Ovary (tissue), 7 donors: ENCODE measurements at regions not wholly inside any gene's neighbourhood (a gene's known extent, or its start where the extent isn't known, plus 50 kb on each side); places are given as distances from the start of the nearest gene placed in this dataset.

Experiments
- DNase-seq, 5 donors: peaks; one replicate each; pipeline ENCODE4 v3.0.0-alpha.2; 2019 to 2020
- H3K27ac ChIP-seq, 2 donors: fragments of 200-600 bp; one replicate each; pipeline versions ENCODE4 v1.5.1 to v1.8.0; 2019 to 2022
- H3K27me3 ChIP-seq: fragments of 200-600 bp; one replicate; pipeline ENCODE4 v1.8.0; 2022
- H3K36me3 ChIP-seq: fragments of 200-600 bp; sonication (generic); one replicate; pipeline ENCODE4 v1.5.1; 2019
- H3K4me1 ChIP-seq: one replicate; pipeline ENCODE4 v1.8.1; 2013; ENCODE audit warnings: mild to moderate bottlenecking, moderate library complexity; ENCODE audit not compliant: insufficient read depth
- H3K4me3 ChIP-seq: fragments of 200-600 bp; sonication (generic); one replicate; pipeline ENCODE4 v1.5.1; 2017
- H3K9me3 ChIP-seq, 2 donors: fragments of 200-600 bp in 1 of 2; sonication (generic) in 1 of 2; one replicate each; pipeline versions ENCODE4 v1.5.1 to v1.8.1; 2013 to 2019; ENCODE audit warnings: mild to moderate bottlenecking in 1 of 2, moderate library complexity in 1 of 2
- CTCF ChIP-seq, 3 donors: fragments of 450-650 bp in 2 of 3; fragments of 200-600 bp in 1 of 3; IDR thresholded peaks; one replicate each; pipeline versions ENCODE4 v1.5.1 to v1.8.0; 2016 to 2022; ENCODE audit warnings: antibody characterized with exemption in 3 of 3, mild to moderate bottlenecking in 1 of 3
- EP300 ChIP-seq: sonication (generic); formaldehyde crosslinking; IDR thresholded peaks from one replicate; pipeline ENCODE4 v1.6.1; 2017; ENCODE audit warnings: antibody characterized with exemption
- POLR2A ChIP-seq: fragments of 450-650 bp; IDR thresholded peaks from one replicate; pipeline ENCODE4 v1.6.1; 2017; ENCODE audit warnings: antibody characterized with exemption, mild to moderate bottlenecking, moderate library complexity
- WGBS, 3 donors: extraction: QIAGEN DNeasy Blood & Tissue Kit in 1 of 3; methylation state at CpG; one replicate each; pipeline versions ENCODE4 v1.1.5 to v1.1.7; 2013 to 2017; 5-methylcytosine and 5-hydroxymethylcytosine counted together
- intact Hi-C, 4 donors: fragments of 100-400 bp; cut with DNase I; formaldehyde crosslinking; loops; one replicate each; pipeline versions ENCODE4 v1.11.0 to v1.15.1; 2022 to 2023
- donor health status: DM: no; HTN: no; CAD: no; lungs with moderate emphysema.
- donor health status: DM: no; HTN: no; CAD: no.
- donor health status: Bipolar disorder and iron deficiency.
- donor health status: DM: no; HTN: no; CAD: no.
- donor health status: DM: yes; HTN: yes; CAD: no.

GRCh38 chr2:204431529-204431928, 113.7 kb upstream of the PARD3B start:
- TF ChIP-seq EP300 = no peak
- TF ChIP-seq POLR2A = no peak
- no peak for TF ChIP-seq CTCF (IDR thresholded peaks at IDR 0.05)
- H3K36me3 ChIP-seq = no peaks in the 10 kb centered on the region
- no peak overlapping the region for H3K27ac ChIP-seq
- H3K4me1 ChIP-seq = peaks cover 4% of the 10 kb centered on the region
- no peak overlapping the region for H3K4me3 ChIP-seq
- intact Hi-C loops = no loop called here
- WGBS, 3 donors = 92 to 97% (median 94%) methylated on average over 1 of the region's 1 CpG
- no peaks in the 10 kb centered on the region for H3K27me3 ChIP-seq
- H3K9me3 ChIP-seq = no peaks in the 10 kb centered on the region
- no peak for DNase-seq

DNA sequence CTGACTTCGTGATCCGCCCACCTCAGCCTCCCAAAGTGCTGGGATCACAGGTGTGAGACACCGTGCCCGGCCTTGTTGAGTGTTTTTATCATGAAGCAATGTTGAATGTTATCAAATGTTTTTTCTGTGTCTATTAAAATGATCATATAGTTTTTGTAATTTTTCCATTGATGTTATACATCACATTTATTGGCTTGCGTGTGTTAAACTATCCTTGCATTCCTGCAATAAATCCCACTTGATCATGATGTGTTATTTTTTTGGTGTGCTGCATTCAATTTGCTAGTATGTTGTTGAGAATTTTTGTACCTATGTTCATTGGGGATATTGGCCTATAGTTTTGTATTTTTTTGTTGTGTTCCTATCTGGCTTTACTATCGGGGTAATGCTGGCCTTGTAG, 113.1 kb upstream of the PARD3B start:
- 97 to 98% (median 98%) methylated on average over 6 of the region's 6 CpGs for WGBS, 3 donors
- no peaks in the 10 kb centered on the region for H3K27me3 ChIP-seq
- no peak for TF ChIP-seq POLR2A
- TF ChIP-seq CTCF (IDR thresholded peaks at IDR 0.05) = no peak
- no peak for TF ChIP-seq EP300
- intact Hi-C loops = no loop called here
- H3K27ac ChIP-seq = no peak overlapping the region
- H3K36me3 ChIP-seq = no peaks in the 10 kb centered on the region
- H3K4me3 ChIP-seq = no peak overlapping the region
- no peaks in the 10 kb centered on the region for H3K9me3 ChIP-seq
- DNase-seq = no peak
- peaks cover 4% of the 10 kb centered on the region for H3K4me1 ChIP-seq

DNA sequence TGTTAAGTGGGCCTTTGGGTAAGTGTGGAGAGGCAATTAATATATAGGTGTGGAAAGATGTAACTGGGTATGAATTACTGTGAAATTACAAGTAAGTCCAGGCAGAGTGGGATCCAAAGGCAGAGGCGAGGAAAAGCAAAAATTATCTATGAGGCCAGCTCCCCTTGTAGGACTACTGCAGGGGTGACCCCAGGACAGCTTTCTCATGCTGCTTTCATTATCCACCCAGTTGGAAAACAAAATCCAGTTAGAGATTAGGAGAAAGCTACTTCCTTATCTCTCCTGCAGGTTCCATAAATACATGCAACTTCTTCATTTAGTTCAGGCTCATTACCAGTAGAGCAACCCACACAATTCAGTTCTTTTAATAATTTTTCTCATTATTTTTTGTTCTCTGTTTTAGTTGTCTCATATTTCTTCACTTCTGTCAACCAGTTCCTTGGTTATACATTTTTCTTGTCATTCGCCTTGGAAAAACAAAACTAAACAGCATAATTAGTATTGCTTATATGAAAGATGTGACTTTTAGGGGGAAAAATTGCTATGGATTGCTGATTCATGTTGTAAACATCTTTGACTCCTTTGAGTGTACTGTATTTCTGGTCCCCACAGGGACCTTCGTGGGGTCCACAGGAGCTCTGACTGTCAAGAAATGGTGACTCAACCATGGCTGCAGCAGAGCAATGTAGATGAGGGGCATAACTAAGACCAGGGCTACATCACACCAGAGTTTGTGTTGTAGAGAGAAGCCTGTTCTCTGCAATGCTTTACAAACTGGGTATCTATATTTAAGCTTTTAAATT, 110.4 kb upstream of the PARD3B start:
- no peaks in the 10 kb centered on the region for H3K9me3 ChIP-seq
- no peaks in the 10 kb centered on the region for H3K27me3 ChIP-seq
- intact Hi-C loops = no loop called here
- 42 to 47% (median 45%) methylated on average over 3 of the region's 3 CpGs for WGBS, 3 donors
- peaks cover 4% of the 10 kb centered on the region for H3K4me1 ChIP-seq
- no peaks in the 10 kb centered on the region for H3K36me3 ChIP-seq
- no peak overlapping the region for H3K4me3 ChIP-seq
- TF ChIP-seq POLR2A = no peak
- no peak for TF ChIP-seq EP300
- no peak for TF ChIP-seq CTCF (IDR thresholded peaks at IDR 0.05)
- no peak overlapping the region for H3K27ac ChIP-seq
- DNase-seq = no peak

GRCh38 chr2:204436230-204436629, 109.0 kb upstream of the PARD3B start:
- intact Hi-C loops = no loop called here
- DNase-seq = no peak
- no peaks in the 10 kb centered on the region for H3K9me3 ChIP-seq
- H3K4me1 ChIP-seq = peaks cover 4% of the 10 kb centered on the region
- no peak overlapping the region for H3K4me3 ChIP-seq
- no peak overlapping the region for H3K27ac ChIP-seq
- TF ChIP-seq EP300 (no peak), POLR2A (no peak), CTCF (IDR thresholded peaks at IDR 0.05) (no peak)
- 16 to 36% (median 23%) methylated on average over 1 of the region's 1 CpG for WGBS, 3 donors
- H3K27me3 ChIP-seq = no peaks in the 10 kb centered on the region
- no peaks in the 10 kb centered on the region for H3K36me3 ChIP-seq
